SK-N-SH (cell line): ENCODE measurements at regions not wholly inside any gene's neighbourhood (a gene's known extent, or its start where the extent isn't known, plus 50 kb on each side); places are given as distances from the start of the nearest gene placed in this dataset.

Source experiments
- CTCF ChIA-PET: fragments of 300-600, 350-600 bp; formaldehyde crosslinking; extraction: SDS; loops from one replicate; lab custom pipeline; 2021; lab: Yijun Ruan, JAX
- POLR2A ChIA-PET: fragments of 350-600 bp; sonication (Branson Sonifier 250); formaldehyde crosslinking; extraction: SDS; loops from one replicate; lab custom pipeline; 2020; ENCODE audit warnings: antibody characterized with exemption, inconsistent platforms; lab: Yijun Ruan, JAX
- DNase-seq: peaks from one replicate; pipeline ENCODE4 v3.0.0; 2012
- H2AFZ ChIP-seq: fragments of 200-600 bp; sonication (generic); 2 replicates; pipeline ENCODE4 v1.8.1; 2016; ENCODE audit warnings: antibody characterized with exemption, mild to moderate bottlenecking, low read depth
- H3F3A ChIP-seq: fragments of 200-600 bp; sonication (generic); replicated peaks from 2 replicates; pipeline ENCODE3; 2016; ENCODE audit warnings: antibody characterized with exemption, mild to moderate bottlenecking; ENCODE audit not compliant: insufficient read depth
- H3K27ac ChIP-seq, 2 experiments: fragments of 200-500 bp in 1 of 2; fragments of 200-600 bp in 1 of 2; sonication (Bioruptor generic) in 1 of 2; sonication (generic), shearing (Covaris generic) in 1 of 2; 2 replicates each; pipeline versions ENCODE4 v1.5.1 to v1.6.1; 2014 to 2016; ENCODE audit warnings: low read depth in 2 of 2, inconsistent platforms in 1 of 2, low read length in 1 of 2, mild to moderate bottlenecking in 1 of 2, mixed read lengths in 1 of 2
- H3K27me3 ChIP-seq: fragments of 200-600 bp; sonication (generic), shearing (Covaris generic); 2 replicates; pipeline ENCODE4 v1.6.1; 2016; ENCODE audit warnings: mixed run types; ENCODE audit not compliant: insufficient read depth
- H3K36me3 ChIP-seq, 2 experiments: fragments of 200-500 bp in 1 of 2; fragments of 200-600 bp in 1 of 2; sonication (Bioruptor generic) in 1 of 2; sonication (generic) in 1 of 2; replicated peaks in 1 of 2; 2 replicates each; pipeline versions ENCODE3 to v1.5.1; 2014 to 2016; ENCODE audit warnings: low read length in 1 of 2, mild to moderate bottlenecking in 1 of 2; ENCODE audit not compliant: insufficient read depth in 2 of 2, control insufficient read depth in 1 of 2
- H3K4me1 ChIP-seq, 2 experiments: fragments of 200-500 bp in 1 of 2; fragments of 200-600 bp in 1 of 2; sonication (Bioruptor generic) in 1 of 2; sonication (generic), shearing (Covaris generic) in 1 of 2; 2 replicates each; pipeline versions ENCODE4 v1.5.1 to v1.6.1; 2014 to 2016; ENCODE audit warnings: low read depth in 1 of 2, low read length in 1 of 2, mixed run types in 1 of 2; ENCODE audit not compliant: insufficient read depth in 2 of 2, control insufficient read depth in 1 of 2
- H3K4me2 ChIP-seq: fragments of 200-600 bp; sonication (generic), shearing (Covaris generic); 2 replicates; pipeline ENCODE4 v1.6.1; 2017; ENCODE audit warnings: mixed run types
- H3K4me3 ChIP-seq, 2 experiments: fragments of 200-500 bp in 1 of 2; fragments of 200-600 bp in 1 of 2; sonication (Bioruptor generic) in 1 of 2; sonication (generic), shearing (Covaris generic) in 1 of 2; 2 replicates each; pipeline versions ENCODE4 v1.5.1 to v1.8.1; 2014 to 2016; ENCODE audit warnings: low read depth in 2 of 2, inconsistent platforms in 1 of 2, low read length in 1 of 2, mild to moderate bottlenecking in 1 of 2, mixed read lengths in 1 of 2, moderate library complexity in 1 of 2
- H3K79me2 ChIP-seq: fragments of 200-600 bp; sonication (generic); 2 replicates; pipeline ENCODE4 v1.8.1; 2017; ENCODE audit warnings: mild to moderate bottlenecking; ENCODE audit not compliant: insufficient read depth
- H3K9ac ChIP-seq: fragments of 200-600 bp; sonication (generic); 2 replicates; pipeline ENCODE4 v1.6.1; 2017; ENCODE audit warnings: mixed run types
- H3K9me2 ChIP-seq: fragments of 200-600 bp; sonication (generic); 2 replicates; pipeline ENCODE4 v1.6.1; 2017; ENCODE audit warnings: mixed run types
- H3K9me3 ChIP-seq: fragments of 200-600 bp; sonication (generic); 2 replicates; pipeline ENCODE4 v1.6.1; 2017; ENCODE audit warnings: mixed run types, mild to moderate bottlenecking, moderate library complexity
- H4K20me1 ChIP-seq: fragments of 200-600 bp; sonication (generic); 2 replicates; pipeline ENCODE4 v1.6.1; 2017; ENCODE audit warnings: mild to moderate bottlenecking, mixed run types; ENCODE audit not compliant: insufficient read depth
- CHD2 ChIP-seq: fragments of 150-350 bp; IDR thresholded peaks from 2 replicates; pipeline ENCODE4 v1.6.1; 2018; ENCODE audit warnings: low read length; ENCODE audit not compliant: partially characterized antibody
- CTCF ChIP-seq: fragments of 200-600 bp; sonication (generic); IDR thresholded peaks from 2 replicates; pipeline ENCODE4 v1.6.1; 2017; ENCODE audit warnings: antibody characterized with exemption, mild to moderate bottlenecking, moderate library complexity
- EP300 ChIP-seq, 2 experiments: IDR thresholded peaks; 2 replicates each; pipeline versions ENCODE4 v1.4.0 to v1.6.1; 2012; ENCODE audit warnings: borderline replicate concordance in 1 of 2, low read depth in 1 of 2, low read length in 1 of 2
- EZH2phosphoT487 ChIP-seq: fragments of 200-600 bp; sonication (generic); IDR thresholded peaks from 2 replicates; pipeline ENCODE4 v1.6.1; 2017; ENCODE audit warnings: low read depth, mixed run types, mild to moderate bottlenecking, antibody characterized with exemption, moderate library complexity, borderline replicate concordance
- FOSL2 ChIP-seq: IDR thresholded peaks from 2 replicates; pipeline ENCODE4 v1.4.0; 2012; ENCODE audit warnings: low read depth, mild to moderate bottlenecking, moderate library complexity, borderline replicate concordance
- GATA2 ChIP-seq: sonication (generic); formaldehyde crosslinking; IDR thresholded peaks from 2 replicates; pipeline ENCODE4 v1.5.0; 2020; ENCODE audit warnings: mild to moderate bottlenecking, missing genetic modification reagents
- JUND ChIP-seq: IDR thresholded peaks from 2 replicates; pipeline ENCODE4 v1.4.0; 2012
- MAX ChIP-seq: IDR thresholded peaks from 2 replicates; pipeline ENCODE4 v1.4.0; 2012; ENCODE audit warnings: low read depth
- MEF2A ChIP-seq: IDR thresholded peaks from 2 replicates; pipeline ENCODE4 v1.4.0; 2012; ENCODE audit warnings: low read depth, borderline replicate concordance
- MXI1 ChIP-seq: IDR thresholded peaks from 2 replicates; pipeline ENCODE4 v1.6.1; 2012; ENCODE audit warnings: mild to moderate bottlenecking, low read depth, low read length, improper control_type of control experiment
- POLR2AphosphoS5 ChIP-seq: IDR thresholded peaks from 2 replicates; pipeline ENCODE4 v1.6.1; 2012; ENCODE audit warnings: low read depth, low read length
- REST ChIP-seq: IDR thresholded peaks from 2 replicates; pipeline ENCODE4 v1.6.1; 2012; ENCODE audit warnings: mild to moderate bottlenecking, low read depth, low read length, moderate library complexity
- RFX5 ChIP-seq: IDR thresholded peaks from 2 replicates; pipeline ENCODE4 v1.6.1; 2012; ENCODE audit warnings: mild to moderate bottlenecking, improper control_type of control experiment, low read length
- SMC3 ChIP-seq: IDR thresholded peaks from 2 replicates; pipeline ENCODE4 v1.6.1; 2012; ENCODE audit warnings: low read depth, low read length, improper control_type of control experiment
- TEAD4 ChIP-seq: IDR thresholded peaks from 2 replicates; pipeline ENCODE4 v1.4.0; 2012; ENCODE audit warnings: mild to moderate bottlenecking, borderline replicate concordance; ENCODE audit not compliant: insufficient read depth
- WGBS: methylation state at CpG from one replicate; pipeline ENCODE4 v1.1.6; 2017; ENCODE audit warnings: low lambda C conversion rate; 5-methylcytosine and 5-hydroxymethylcytosine counted together

- TF ChIP-seq CTCF = no peak
- TF ChIP-seq REST = no peak
Observed at GRCh38 chr10:33993917-33994316, 659.5 kb upstream of the NRP1 start (continued).

GRCh38 chr10:33991924-33992323 is 657.5 kb upstream of the NRP1 start:
- Histone ChIP-seq H3K27ac (no peak overlapping the region), H3K9me2 (no peaks in the 10 kb centered on the region), H3F3A (no peaks in the 10 kb centered on the region), H3K9me3 (no peaks in the 10 kb centered on the region), H3K9ac (no peak overlapping the region), H3K36me3 (no peaks in the 10 kb centered on the region), H3K27me3 (no peaks in the 10 kb centered on the region; the same call in 1 of the 2 replicates), H3K4me1 (no peaks in the 10 kb centered on the region), H2AFZ (no peak overlapping the region), H3K4me2 (no peak overlapping the region), H3K79me2 (no peaks in the 10 kb centered on the region), H3K4me3 (no peak overlapping the region), H4K20me1 (no peaks in the 10 kb centered on the region)
- CTCF ChIA-PET = no interaction called here
- POLR2A ChIA-PET = no interaction called here
- 56% methylated on average over 3 of the region's 3 CpGs for WGBS
- TF ChIP-seq EP300 (IDR thresholded peaks at IDR 0.05; ENCODE audit: borderline replicate concordance in 1 of 2, low read depth in 1 of 2, low read length in 1 of 2) (no peak), MEF2A (no peak), TEAD4 (no peak), MAX (no peak), GATA2 (CRISPR knock-in tag) (no peak), RFX5 (no peak), FOSL2 (no peak), JUND (no peak), CHD2 (no peak), EZH2phosphoT487 (no peak), MXI1 (no peak), SMC3 (no peak), POLR2AphosphoS5 (no peak)
- DNase-seq = no peak
